ENCODE measurements at regions not wholly inside any gene's neighbourhood (a gene's known extent, or its start where the extent isn't known, plus 50 kb on each side); places are given as distances from the start of the nearest gene placed in this dataset.

DNA sequence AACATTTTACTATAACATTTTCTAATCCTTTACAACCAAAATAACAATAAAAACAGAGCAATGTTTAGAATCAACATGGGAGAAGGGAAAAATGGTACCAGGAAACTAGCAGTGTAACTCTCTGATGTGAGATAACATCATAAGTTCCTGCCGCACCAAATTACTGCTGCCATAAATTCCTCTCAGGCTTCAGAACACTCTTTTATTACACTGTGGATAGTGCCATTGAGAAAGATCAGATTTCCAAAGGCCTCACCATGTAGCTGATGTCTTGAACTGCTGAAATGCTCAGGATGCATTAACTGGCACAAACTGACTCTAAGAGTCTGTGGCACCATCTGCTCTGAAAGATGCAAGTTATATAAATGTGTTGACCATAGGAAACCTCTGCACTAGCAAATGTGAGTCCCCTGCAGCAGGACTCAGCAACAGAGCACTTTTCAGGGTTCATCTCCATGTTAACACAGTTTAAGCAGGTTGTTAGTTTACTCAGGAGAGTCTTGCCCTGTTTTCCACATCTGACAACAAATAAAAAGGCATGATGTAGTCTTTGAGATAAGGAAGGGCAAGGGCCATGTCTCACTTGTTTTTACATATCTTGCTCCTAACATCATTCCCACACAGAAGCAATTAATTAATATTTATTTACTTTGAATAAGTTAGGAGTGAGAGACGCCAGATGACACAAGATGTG, 218.1 kb downstream of the CETN3 start (continued):
- no peak for TF ChIP-seq HDAC6 (IDR thresholded peaks at IDR 0.05; ENCODE audit: low read depth, low read length)
- TF ChIP-seq SUZ12 (IDR thresholded peaks at IDR 0.05; ENCODE audit: low read length): no peak
- no peak for TF ChIP-seq CBX5 (IDR thresholded peaks at IDR 0.05; ENCODE audit: low read depth, low read length)
- TF ChIP-seq SP4 (IDR thresholded peaks at IDR 0.05; ENCODE audit: low read length): no peak
- TF ChIP-seq FOSL1 (IDR thresholded peaks at IDR 0.05; ENCODE audit: insufficient read depth, low read depth, low read length): no peak
- no peak for TF ChIP-seq ASH2L (IDR thresholded peaks at IDR 0.05; ENCODE audit: low read length)
